HepG2 (cell line): ENCODE measurements at regions not wholly inside any gene's neighbourhood (a gene's known extent, or its start where the extent isn't known, plus 50 kb on each side); places are given as distances from the start of the nearest gene placed in this dataset.

ENCODE experiments used
- CTCF ChIP-seq: sonication (generic); formaldehyde crosslinking; IDR thresholded peaks from 2 replicates; pipeline ENCODE4 v1.5.0; 2020; ENCODE audit warnings: mild to moderate bottlenecking, missing genetic modification reagents, moderate library complexity
- EP300 ChIP-seq, 3 experiments: sonication (generic) in 1 of 3; formaldehyde crosslinking in 1 of 3; IDR thresholded peaks; 2 replicates each; pipeline versions ENCODE4 v1.5.1 to v1.6.1; 2011 to 2020; ENCODE audit warnings: low read depth in 2 of 3, low read length in 2 of 3, borderline replicate concordance in 1 of 3, improper control_type of control experiment in 1 of 3, mild to moderate bottlenecking in 1 of 3, missing genetic modification reagents in 1 of 3, moderate library complexity in 1 of 3
- KLF9 ChIP-seq: IDR thresholded peaks from 2 replicates; pipeline ENCODE4 v1.6.1; 2016; ENCODE audit warnings: low read depth
- SOX5 ChIP-seq: IDR thresholded peaks from 2 replicates; pipeline ENCODE4 v1.6.1; 2016; ENCODE audit warnings: borderline replicate concordance
- STAT5B ChIP-seq: sonication (generic); formaldehyde crosslinking; IDR thresholded peaks from 2 replicates; pipeline ENCODE4 v1.4.0; 2020; ENCODE audit warnings: missing genetic modification reagents
- ZFP36 ChIP-seq: fragments of 150-350 bp; IDR thresholded peaks from 2 replicates; pipeline ENCODE4 v1.6.1; 2018; ENCODE audit warnings: borderline replicate concordance, low read length, low read depth; ENCODE audit not compliant: partially characterized antibody
- TF ChIP-seq, protein P1 (sequence below): sonication (generic); formaldehyde crosslinking; IDR thresholded peaks from 2 replicates; pipeline ENCODE4 v1.4.0; 2020; ENCODE audit warnings: missing genetic modification reagents, borderline replicate concordance

DNA sequence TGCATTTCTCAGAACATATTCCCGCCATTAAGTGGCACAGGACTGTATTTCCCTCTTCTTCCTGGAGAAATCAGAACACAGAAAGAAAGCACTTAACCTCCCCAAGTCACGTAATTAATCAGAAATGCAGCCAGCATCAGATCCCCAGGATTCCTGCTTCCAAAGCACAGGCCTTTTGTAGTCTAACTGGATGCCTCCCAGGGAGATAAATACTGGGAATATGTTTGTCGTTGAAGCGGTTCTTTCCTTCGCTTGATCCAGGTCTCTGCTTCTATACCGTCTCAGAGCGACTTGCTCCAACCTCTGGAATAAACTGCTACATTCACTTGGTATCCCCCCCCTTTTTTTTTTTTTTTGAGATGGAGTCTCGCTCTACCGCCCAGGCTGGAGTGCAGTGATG lies 198.6 kb downstream of the KBTBD8 start:
- TF ChIP-seq ZFP36, result no peak
- TF ChIP-seq SOX5 (CRISPR knock-in tag), result no peak
- no peak for TF ChIP-seq KLF9 (CRISPR knock-in tag)
- no peak for TF ChIP-seq CTCF (CRISPR knock-in tag)
- no peak for TF ChIP-seq STAT5B
- TF ChIP-seq EP300 (IDR thresholded peaks at IDR 0.05; ENCODE audit: low read depth in 2 of 2, low read length in 2 of 2), result no peak
- no peak for TF ChIP-seq EP300 (CRISPR knock-in tag; IDR thresholded peaks at IDR 0.05; ENCODE audit: borderline replicate concordance)
- TF ChIP-seq, protein P1, sequence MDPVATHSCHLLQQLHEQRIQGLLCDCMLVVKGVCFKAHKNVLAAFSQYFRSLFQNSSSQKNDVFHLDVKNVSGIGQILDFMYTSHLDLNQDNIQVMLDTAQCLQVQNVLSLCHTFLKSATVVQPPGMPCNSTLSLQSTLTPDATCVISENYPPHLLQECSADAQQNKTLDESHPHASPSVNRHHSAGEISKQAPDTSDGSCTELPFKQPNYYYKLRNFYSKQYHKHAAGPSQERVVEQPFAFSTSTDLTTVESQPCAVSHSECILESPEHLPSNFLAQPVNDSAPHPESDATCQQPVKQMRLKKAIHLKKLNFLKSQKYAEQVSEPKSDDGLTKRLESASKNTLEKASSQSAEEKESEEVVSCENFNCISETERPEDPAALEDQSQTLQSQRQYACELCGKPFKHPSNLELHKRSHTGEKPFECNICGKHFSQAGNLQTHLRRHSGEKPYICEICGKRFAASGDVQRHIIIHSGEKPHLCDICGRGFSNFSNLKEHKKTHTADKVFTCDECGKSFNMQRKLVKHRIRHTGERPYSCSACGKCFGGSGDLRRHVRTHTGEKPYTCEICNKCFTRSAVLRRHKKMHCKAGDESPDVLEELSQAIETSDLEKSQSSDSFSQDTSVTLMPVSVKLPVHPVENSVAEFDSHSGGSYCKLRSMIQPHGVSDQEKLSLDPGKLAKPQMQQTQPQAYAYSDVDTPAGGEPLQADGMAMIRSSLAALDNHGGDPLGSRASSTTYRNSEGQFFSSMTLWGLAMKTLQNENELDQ, result no peak
